ENCODE measurements at regions not wholly inside any gene's neighbourhood (a gene's known extent, or its start where the extent isn't known, plus 50 kb on each side); places are given as distances from the start of the nearest gene placed in this dataset.

DNA sequence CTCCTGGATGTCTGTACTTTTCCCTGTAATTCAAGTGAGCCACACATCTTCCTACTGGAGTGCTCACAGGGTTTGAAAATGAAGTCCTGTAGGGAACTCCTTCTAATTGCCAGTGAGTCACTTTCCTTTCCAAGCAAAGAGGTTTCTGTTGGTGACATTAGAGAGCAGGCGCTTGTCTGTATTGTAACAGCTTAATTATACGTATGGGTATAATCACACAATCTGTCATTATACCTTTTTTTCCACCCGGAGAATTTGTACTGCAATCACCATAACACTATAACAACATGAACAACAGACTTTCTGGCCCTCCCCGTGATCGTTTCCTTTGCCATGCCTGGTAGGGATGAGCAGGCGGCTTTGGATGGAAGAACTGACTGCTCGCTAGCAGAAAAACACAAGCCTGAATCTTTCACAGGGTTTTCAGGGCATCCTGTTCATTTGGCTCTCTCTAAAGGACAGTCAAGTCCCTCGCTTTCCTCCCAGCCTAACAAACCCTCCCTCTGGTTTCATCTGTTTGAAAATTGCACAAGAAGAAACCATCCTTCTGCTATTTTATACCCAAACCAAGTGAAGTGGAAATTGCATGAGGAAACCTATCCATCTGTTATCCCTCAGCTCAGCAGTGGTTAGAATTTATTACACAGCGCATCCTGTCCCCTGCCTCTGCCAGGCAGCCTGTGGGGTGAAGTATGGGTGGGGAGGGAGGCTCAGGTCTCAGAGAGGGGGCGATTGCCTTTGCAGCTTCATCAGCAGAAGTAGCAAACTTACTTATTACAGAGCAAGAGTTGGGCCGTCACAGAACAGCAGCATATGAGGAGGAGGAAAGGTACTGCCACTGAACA lies 307.0 kb upstream of the TLE4 start:
- Histone ChIP-seq H3K27ac (ENCODE audit: low read length) (no peak overlapping the region), H3K36me3 (ENCODE audit: control insufficient read depth, insufficient read depth, low read length) (no peaks in the 10 kb centered on the region), H3K27me3 (ENCODE audit: control insufficient read depth, insufficient read depth, low read length) (no peaks in the 10 kb centered on the region), H3K4me1 (ENCODE audit: control insufficient read depth, insufficient read depth, low read length) (no peaks in the 10 kb centered on the region), H3K9me3 (ENCODE audit: control insufficient read depth, insufficient read depth, low read length) (no peaks in the 10 kb centered on the region), H3K4me3 (ENCODE audit: low read length) (no peak overlapping the region)
- Mint-ChIP-seq H3K9me3 (no peaks in the 10 kb centered on the region), H3K4me1 (no peaks in the 10 kb centered on the region), H3K4me3 (no peak overlapping the region), H3K27ac (no peak overlapping the region), H3K27me3 (ENCODE audit: low read depth in 2 of 2) (peaks cover 16% of the 10 kb centered on the region in 2 donors), H3K36me3 (no peaks in the 10 kb centered on the region)
- TF ChIP-seq, protein P1, sequence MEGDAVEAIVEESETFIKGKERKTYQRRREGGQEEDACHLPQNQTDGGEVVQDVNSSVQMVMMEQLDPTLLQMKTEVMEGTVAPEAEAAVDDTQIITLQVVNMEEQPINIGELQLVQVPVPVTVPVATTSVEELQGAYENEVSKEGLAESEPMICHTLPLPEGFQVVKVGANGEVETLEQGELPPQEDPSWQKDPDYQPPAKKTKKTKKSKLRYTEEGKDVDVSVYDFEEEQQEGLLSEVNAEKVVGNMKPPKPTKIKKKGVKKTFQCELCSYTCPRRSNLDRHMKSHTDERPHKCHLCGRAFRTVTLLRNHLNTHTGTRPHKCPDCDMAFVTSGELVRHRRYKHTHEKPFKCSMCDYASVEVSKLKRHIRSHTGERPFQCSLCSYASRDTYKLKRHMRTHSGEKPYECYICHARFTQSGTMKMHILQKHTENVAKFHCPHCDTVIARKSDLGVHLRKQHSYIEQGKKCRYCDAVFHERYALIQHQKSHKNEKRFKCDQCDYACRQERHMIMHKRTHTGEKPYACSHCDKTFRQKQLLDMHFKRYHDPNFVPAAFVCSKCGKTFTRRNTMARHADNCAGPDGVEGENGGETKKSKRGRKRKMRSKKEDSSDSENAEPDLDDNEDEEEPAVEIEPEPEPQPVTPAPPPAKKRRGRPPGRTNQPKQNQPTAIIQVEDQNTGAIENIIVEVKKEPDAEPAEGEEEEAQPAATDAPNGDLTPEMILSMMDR (IDR thresholded peaks at IDR 0.05), result no peak
- intact Hi-C loops (cut with micrococcal nuclease), result no loop called here
- WGBS (ENCODE audit: insufficient coverage), result 18% methylated on average over 8 of the region's 11 CpGs
- DNase-seq (no peak), ATAC-seq (no peak)

DNA sequence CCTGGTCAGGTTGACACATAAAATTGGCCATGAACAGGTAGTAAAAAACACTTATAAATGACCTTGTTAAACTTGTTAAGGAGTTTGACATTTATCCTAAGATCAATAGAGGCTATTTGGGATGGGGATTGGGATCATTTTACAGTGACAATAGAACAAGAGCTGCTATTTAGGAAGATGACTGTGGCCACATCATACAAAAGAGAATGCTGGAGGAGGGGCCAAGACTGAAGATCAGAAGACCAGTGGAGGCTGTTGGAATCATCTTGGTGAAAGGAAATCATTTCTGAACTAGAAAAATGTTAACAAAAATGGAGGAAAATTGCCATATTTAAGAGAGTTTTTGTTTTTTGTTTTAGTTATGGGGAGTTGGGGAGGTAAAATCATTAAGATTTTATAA lies 304.8 kb upstream of the TLE4 start:
- no peak for ATAC-seq
- Histone ChIP-seq H3K27me3 (ENCODE audit: control insufficient read depth, insufficient read depth, low read length) (no peaks in the 10 kb centered on the region), H3K9me3 (ENCODE audit: control insufficient read depth, insufficient read depth, low read length) (no peaks in the 10 kb centered on the region), H3K4me1 (ENCODE audit: control insufficient read depth, insufficient read depth, low read length) (no peaks in the 10 kb centered on the region), H3K36me3 (ENCODE audit: control insufficient read depth, insufficient read depth, low read length) (no peaks in the 10 kb centered on the region), H3K27ac (ENCODE audit: low read length) (no peak overlapping the region), H3K4me3 (ENCODE audit: low read length) (no peak overlapping the region)
- intact Hi-C loops (cut with micrococcal nuclease), result no loop called here
- TF ChIP-seq, protein P1 (IDR thresholded peaks at IDR 0.05), result no peak
- H3K27ac Mint-ChIP-seq, result no peak overlapping the region
- no peak for DNase-seq
- H3K36me3 Mint-ChIP-seq, result no peaks in the 10 kb centered on the region
- peaks cover 8 to 16% of the 10 kb centered on the region in 2 donors for H3K27me3 Mint-ChIP-seq (ENCODE audit: low read depth in 2 of 2)
- no peaks in the 10 kb centered on the region for H3K4me1 Mint-ChIP-seq
- no peaks in the 10 kb centered on the region for H3K9me3 Mint-ChIP-seq
- no peak overlapping the region for H3K4me3 Mint-ChIP-seq

DNA sequence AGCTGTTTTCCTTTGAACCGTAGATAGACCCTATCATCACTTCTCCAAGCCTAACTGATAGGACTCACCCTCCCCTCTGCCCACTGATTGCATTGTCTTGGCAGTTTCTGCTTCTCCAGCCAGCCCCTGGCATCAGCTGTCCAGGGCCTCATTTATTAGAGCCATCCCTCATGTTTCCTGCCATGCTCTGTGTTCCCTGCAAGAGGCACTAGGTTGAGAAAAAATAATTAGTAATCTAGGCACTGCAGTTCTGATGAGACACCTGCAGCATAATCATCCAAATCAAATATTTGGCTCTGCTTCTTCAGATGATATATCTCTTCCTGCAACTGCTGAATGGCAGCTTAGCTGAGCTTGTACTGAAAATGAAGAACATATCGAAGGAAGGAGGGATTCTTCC lies 303.0 kb upstream of the TLE4 start:
- no peaks in the 10 kb centered on the region for H3K4me1 Mint-ChIP-seq
- DNase-seq (no peak), ATAC-seq (no peak)
- H3K4me3 ChIP-seq (ENCODE audit: low read length), result no peak overlapping the region
- H3K9me3 ChIP-seq (ENCODE audit: control insufficient read depth, insufficient read depth, low read length), result no peaks in the 10 kb centered on the region
- TF ChIP-seq, protein P1 (IDR thresholded peaks at IDR 0.05), result no peak
- no peaks in the 10 kb centered on the region for H3K36me3 Mint-ChIP-seq
- H3K27me3 ChIP-seq (ENCODE audit: control insufficient read depth, insufficient read depth, low read length), result no peaks in the 10 kb centered on the region
- H3K4me1 ChIP-seq (ENCODE audit: control insufficient read depth, insufficient read depth, low read length), result no peaks in the 10 kb centered on the region
- H3K36me3 ChIP-seq (ENCODE audit: control insufficient read depth, insufficient read depth, low read length), result no peaks in the 10 kb centered on the region
- no peak overlapping the region for H3K27ac ChIP-seq (ENCODE audit: low read length)
- H3K27me3 Mint-ChIP-seq (ENCODE audit: low read depth in 2 of 2), result peaks cover 2 to 9% of the 10 kb centered on the region in 2 donors
- H3K27ac Mint-ChIP-seq, result no peak overlapping the region
- intact Hi-C loops (cut with micrococcal nuclease), result no loop called here
- 85% methylated on average over 2 of the region's 2 CpGs for WGBS (ENCODE audit: insufficient coverage)
- H3K9me3 Mint-ChIP-seq, result no peaks in the 10 kb centered on the region
- H3K4me3 Mint-ChIP-seq, result no peak overlapping the region

DNA sequence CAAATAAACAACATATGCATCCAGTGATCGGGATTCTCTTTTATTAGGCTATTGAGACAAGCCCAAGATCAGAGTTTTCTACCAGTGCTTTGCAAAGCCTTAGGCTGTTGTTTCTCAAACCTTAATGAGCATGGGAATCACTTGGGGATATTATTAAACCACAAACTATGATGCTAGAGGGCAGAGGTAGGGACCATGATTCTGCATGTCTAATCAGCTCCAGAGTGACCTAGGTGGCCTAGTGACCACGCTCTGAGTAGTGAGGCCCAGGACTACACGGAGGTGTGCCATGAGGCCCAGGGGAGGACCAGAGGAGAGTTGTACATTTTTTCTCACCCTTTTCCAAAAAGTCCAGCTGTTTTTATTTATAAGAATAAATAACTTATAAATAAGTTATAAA lies 298.5 kb upstream of the TLE4 start:
- DNase-seq (no peak), ATAC-seq (no peak)
- Mint-ChIP-seq H3K27ac (no peak overlapping the region), H3K4me3 (no peak overlapping the region), H3K9me3 (no peaks in the 10 kb centered on the region), H3K36me3 (no peaks in the 10 kb centered on the region), H3K4me1 (no peaks in the 10 kb centered on the region), H3K27me3 (ENCODE audit: low read depth in 2 of 2) (no peaks in the 10 kb centered on the region)
- no peaks in the 10 kb centered on the region for H3K4me1 ChIP-seq (ENCODE audit: control insufficient read depth, insufficient read depth, low read length)
- intact Hi-C loops (cut with micrococcal nuclease), result no loop called here
- H3K27me3 ChIP-seq (ENCODE audit: control insufficient read depth, insufficient read depth, low read length), result no peaks in the 10 kb centered on the region
- no peak overlapping the region for H3K4me3 ChIP-seq (ENCODE audit: low read length)
- H3K9me3 ChIP-seq (ENCODE audit: control insufficient read depth, insufficient read depth, low read length), result no peaks in the 10 kb centered on the region
- no peaks in the 10 kb centered on the region for H3K36me3 ChIP-seq (ENCODE audit: control insufficient read depth, insufficient read depth, low read length)
- no peak overlapping the region for H3K27ac ChIP-seq (ENCODE audit: low read length)
- TF ChIP-seq, protein P1 (IDR thresholded peaks at IDR 0.05), result no peak
- WGBS (ENCODE audit: insufficient coverage), result 95% methylated on average over 2 of the region's 3 CpGs
